H9 (cell line): ENCODE measurements at regions not wholly inside any gene's neighbourhood (a gene's known extent, or its start where the extent isn't known, plus 50 kb on each side); places are given as distances from the start of the nearest gene placed in this dataset.
A peak's percentile ranks its signal among the peaks of the same experiment; 100 is the strongest.

Source experiments
- DNase-seq: peaks from one replicate; pipeline ENCODE4 v3.0.0-alpha.2; 2017
- H2AFZ ChIP-seq: one replicate; pipeline ENCODE4 v1.6.1; 2013; ENCODE audit warnings: mild to moderate bottlenecking, low read length, control low read depth, moderate library complexity
- H2AK5ac ChIP-seq: 2 replicates; pipeline ENCODE4 v1.6.1; 2013; ENCODE audit warnings: low read length, control low read depth, mixed read lengths; ENCODE audit not compliant: insufficient read length
- H2BK120ac ChIP-seq: one replicate; pipeline ENCODE4 v1.6.1; 2013; ENCODE audit warnings: low read depth, mild to moderate bottlenecking, low read length, control low read depth, inconsistent platforms; ENCODE audit not compliant: poor library complexity, severe bottlenecking
- H2BK12ac ChIP-seq: 2 replicates; pipeline ENCODE4 v1.6.1; 2013; ENCODE audit warnings: low read length, control low read depth, mixed read lengths, low read depth; ENCODE audit not compliant: insufficient read length
- H2BK15ac ChIP-seq: 2 replicates; pipeline ENCODE4 v1.6.1; 2013; ENCODE audit warnings: low read depth, low read length, control low read depth
- H2BK20ac ChIP-seq: one replicate; pipeline ENCODE4 v1.6.1; 2013; ENCODE audit warnings: low read depth, mild to moderate bottlenecking, low read length, control low read depth, inconsistent platforms; ENCODE audit not compliant: poor library complexity, severe bottlenecking
- H2BK5ac ChIP-seq: 2 replicates; pipeline ENCODE4 v1.6.1; 2013; ENCODE audit warnings: low read length, control low read depth, mixed read lengths; ENCODE audit not compliant: insufficient read length
- H3K14ac ChIP-seq: 2 replicates; pipeline ENCODE4 v1.6.1; 2013; ENCODE audit warnings: low read length, control low read depth; ENCODE audit not compliant: insufficient read depth
- H3K18ac ChIP-seq: 2 replicates; pipeline ENCODE4 v1.6.1; 2013; ENCODE audit warnings: low read depth, mild to moderate bottlenecking, mixed read lengths, low read length, control low read depth; ENCODE audit not compliant: insufficient read length
- H3K23ac ChIP-seq: 2 replicates; pipeline ENCODE4 v1.6.1; 2013; ENCODE audit warnings: low read length, control low read depth, mixed read lengths, low read depth; ENCODE audit not compliant: insufficient read length
- H3K23me2 ChIP-seq: 2 replicates; pipeline ENCODE4 v1.6.1; 2013; ENCODE audit warnings: low read depth, mild to moderate bottlenecking, mixed read lengths, low read length, control low read depth; ENCODE audit not compliant: insufficient read length, poor library complexity, severe bottlenecking
- H3K27ac ChIP-seq: 2 replicates; pipeline ENCODE4 v1.5.1; 2013; ENCODE audit warnings: low read length, control low read depth, mixed read lengths, low read depth; ENCODE audit not compliant: insufficient read length
- H3K27me3 ChIP-seq: 2 replicates; pipeline ENCODE4 v1.6.1; 2013; ENCODE audit warnings: low read length, control low read depth, inconsistent platforms; ENCODE audit not compliant: insufficient read depth
- H3K4ac ChIP-seq: 2 replicates; pipeline ENCODE4 v1.6.1; 2013; ENCODE audit warnings: low read depth, mild to moderate bottlenecking, control low read depth, inconsistent platforms, low read length, moderate library complexity
- H3K4me1 ChIP-seq: 2 replicates; pipeline ENCODE4 v1.6.1; 2013; ENCODE audit warnings: low read length, control low read depth, inconsistent platforms; ENCODE audit not compliant: insufficient read depth
- H3K4me2 ChIP-seq: 2 replicates; pipeline ENCODE4 v1.6.1; 2013; ENCODE audit warnings: low read length, control low read depth, mixed read lengths; ENCODE audit not compliant: insufficient read length, insufficient read depth
- H3K56ac ChIP-seq: 2 replicates; pipeline ENCODE4 v1.6.1; 2013; ENCODE audit warnings: low read depth, mild to moderate bottlenecking, mixed read lengths, low read length, control low read depth; ENCODE audit not compliant: insufficient read length
- H3K79me1 ChIP-seq: 2 replicates; pipeline ENCODE4 v1.6.1; 2013; ENCODE audit warnings: low read depth, mild to moderate bottlenecking, moderate library complexity, low read length, control low read depth, inconsistent platforms; ENCODE audit not compliant: insufficient read depth, poor library complexity, severe bottlenecking
- H3K79me2 ChIP-seq: 2 replicates; pipeline ENCODE4 v1.6.1; 2013; ENCODE audit warnings: low read length, control low read depth, inconsistent platforms; ENCODE audit not compliant: insufficient read depth
- H3K9ac ChIP-seq: 2 replicates; pipeline ENCODE4 v1.6.1; 2013; ENCODE audit warnings: low read length, control low read depth, mixed read lengths; ENCODE audit not compliant: insufficient read length; ENCODE audit errors: extremely low read depth
- H3K9me3 ChIP-seq: one replicate; pipeline ENCODE4 v1.6.1; 2013; ENCODE audit warnings: low read depth, low read length, inconsistent platforms; ENCODE audit not compliant: control insufficient read depth
- H3T11ph ChIP-seq: one replicate; pipeline ENCODE4 v1.6.1; 2013; ENCODE audit warnings: mild to moderate bottlenecking, low read length, control low read depth, inconsistent platforms
- H4K20me1 ChIP-seq: one replicate; pipeline ENCODE4 v1.6.1; 2013; ENCODE audit not compliant: control insufficient read depth, insufficient read length, insufficient read depth
- H4K5ac ChIP-seq: 2 replicates; pipeline ENCODE4 v1.6.1; 2013; ENCODE audit warnings: low read depth, mild to moderate bottlenecking, mixed read lengths, low read length, control low read depth; ENCODE audit not compliant: insufficient read length
- H4K8ac ChIP-seq: replicated peaks from 2 replicates; pipeline ENCODE4 v1.6.1; 2013; ENCODE audit warnings: low read length, control low read depth, mixed read lengths, low read depth; ENCODE audit not compliant: insufficient read length
- H4K91ac ChIP-seq: 2 replicates; pipeline ENCODE4 v1.6.1; 2013; ENCODE audit warnings: low read depth, mild to moderate bottlenecking, moderate library complexity, mixed read lengths, low read length, control low read depth; ENCODE audit not compliant: insufficient read length
- H3K27ac Mint-ChIP-seq, 3 experiments: 2 replicates in 2 of 3; 3 replicates in 1 of 3; pipeline ENCODE4 v1.8.0; 2020 to 2021; ENCODE audit warnings: mixed read lengths in 3 of 3, mild to moderate bottlenecking in 1 of 3, moderate library complexity in 1 of 3
- H3K27me3 Mint-ChIP-seq: 2 replicates; pipeline ENCODE4 v1.8.0; 2021; ENCODE audit warnings: low read depth, mild to moderate bottlenecking, moderate library complexity, mixed read lengths
- H3K36me3 Mint-ChIP-seq, 3 experiments: 2 replicates in 2 of 3; 3 replicates in 1 of 3; pipeline ENCODE4 v1.8.0; 2020 to 2021; ENCODE audit warnings: low read depth in 3 of 3, mixed read lengths in 3 of 3; ENCODE audit not compliant: insufficient read depth in 1 of 3
- H3K4me1 Mint-ChIP-seq, 2 experiments: 2 replicates each; pipeline ENCODE4 v1.8.0; 2020; ENCODE audit warnings: mixed read lengths in 2 of 2
- H3K4me3 Mint-ChIP-seq, 2 experiments: 2 replicates in 1 of 2; 3 replicates in 1 of 2; pipeline ENCODE4 v1.8.0; 2020 to 2021; ENCODE audit warnings: mild to moderate bottlenecking in 2 of 2, mixed read lengths in 2 of 2, moderate library complexity in 1 of 2
- H3K9me3 Mint-ChIP-seq, 2 experiments: 2 replicates in 1 of 2; 3 replicates in 1 of 2; pipeline ENCODE4 v1.8.0; 2020; ENCODE audit warnings: mild to moderate bottlenecking in 2 of 2, mixed read lengths in 2 of 2, moderate library complexity in 1 of 2
- CTCF ChIP-seq: fragments of 200-600 bp; sonication (generic); conservative IDR thresholded peaks from 3 replicates; pipeline ENCODE4 v1.8.0; 2021; ENCODE audit warnings: antibody characterized with exemption, mild to moderate bottlenecking
- WGBS: extraction: QIAGEN DNeasy Blood & Tissue Kit; methylation state at CpG from one replicate; pipeline ENCODE4 v1.1.7; 2013; ENCODE audit warnings: missing lambda C conversion rate, low lambda C conversion rate, mixed read lengths; ENCODE audit not compliant: insufficient read length; ENCODE audit errors: extremely low coverage; 5-methylcytosine and 5-hydroxymethylcytosine counted together

GRCh38 chr2:164389411-164389810 is 231.9 kb downstream of the GRB14 start:
- Mint-ChIP-seq H3K4me3 (no peak overlapping the region), H3K27me3 (no peaks in the 10 kb centered on the region), H3K36me3 (no peaks in the 10 kb centered on the region), H3K9me3 (no peaks in the 10 kb centered on the region), H3K27ac (peak overlapping the region in 1 of 3 experiments; percentile 58; a peak in 1 of 7 replicates), H3K4me1 (peaks cover 15 to 24% of the 10 kb centered on the region in 2 experiments)
- no peak overlapping the region for H2BK20ac ChIP-seq
- no peak overlapping the region for H2BK12ac ChIP-seq
- no peak overlapping the region for H3K27ac ChIP-seq
- WGBS = no CpG with 5 or more reads among the region's 6 CpGs
- no peaks in the 10 kb centered on the region for H3K79me1 ChIP-seq
- H3K9ac ChIP-seq = no peak overlapping the region
- no peak for TF ChIP-seq CTCF
- no peak overlapping the region for H4K8ac ChIP-seq
- H4K5ac ChIP-seq = no peak overlapping the region
- H3K56ac ChIP-seq = no peak overlapping the region
- no peaks in the 10 kb centered on the region for H3K27me3 ChIP-seq
- H3K14ac ChIP-seq = no peak overlapping the region
- no peak overlapping the region for H2AK5ac ChIP-seq
- no peak overlapping the region for H2BK120ac ChIP-seq
- peak overlapping the region; percentile 29 for H2AFZ ChIP-seq
- no peak for DNase-seq
- no peak overlapping the region for H3T11ph ChIP-seq
- H3K18ac ChIP-seq = no peak overlapping the region
- H4K20me1 ChIP-seq = no peaks in the 10 kb centered on the region
- no peak overlapping the region for H3K4ac ChIP-seq
- no peak overlapping the region for H3K23ac ChIP-seq
- no peaks in the 10 kb centered on the region for H3K4me1 ChIP-seq
- H3K79me2 ChIP-seq = no peaks in the 10 kb centered on the region
- no peak overlapping the region for H4K91ac ChIP-seq
- no peaks in the 10 kb centered on the region for H3K9me3 ChIP-seq
- H2BK5ac ChIP-seq = no peak overlapping the region
- no peak overlapping the region for H3K4me2 ChIP-seq
- H2BK15ac ChIP-seq = no peak overlapping the region
- no peaks in the 10 kb centered on the region for H3K23me2 ChIP-seq
